ENCODE measurements at regions not wholly inside any gene's neighbourhood (a gene's known extent, or its start where the extent isn't known, plus 50 kb on each side); places are given as distances from the start of the nearest gene placed in this dataset.

- intact Hi-C loops (cut with DNase I, micrococcal nuclease) = no loop called here
- H3K4me1 ChIP-seq (ENCODE audit: insufficient read depth, low read length) = no peaks in the 10 kb centered on the region
- no peak for ATAC-seq (ENCODE audit: poor library complexity)
- DNase-seq = no peak
- TF ChIP-seq CTCF (IDR thresholded peaks at IDR 0.05) = no peak
- H3K36me3 Mint-ChIP-seq (ENCODE audit: low read depth) = no peaks in the 10 kb centered on the region
- no peaks in the 10 kb centered on the region for H3K9me3 ChIP-seq (ENCODE audit: control insufficient read depth in 1 of 2, insufficient read depth in 1 of 2, low read length in 2 of 2)
- CTCF ChIA-PET = no interaction called here
- H3K4me3 Mint-ChIP-seq = no peak overlapping the region
- H3K27me3 Mint-ChIP-seq = no peaks in the 10 kb centered on the region
- no peak overlapping the region for H3K4me3 ChIP-seq (ENCODE audit: low read length)
- H3K27me3 ChIP-seq (ENCODE audit: control insufficient read depth in 1 of 2, insufficient read depth in 2 of 2, low read length in 2 of 2) = no peaks in the 10 kb centered on the region
- H3K27ac Mint-ChIP-seq = no peak overlapping the region
- H3K4me1 Mint-ChIP-seq (ENCODE audit: low read depth) = no peaks in the 10 kb centered on the region
- H3K27ac ChIP-seq (ENCODE audit: low read depth in 1 of 2, low read length in 2 of 2) = no peak overlapping the region
- no peaks in the 10 kb centered on the region for H3K36me3 ChIP-seq (ENCODE audit: insufficient read depth, low read length)
- no peaks in the 10 kb centered on the region for H3K9me3 Mint-ChIP-seq
- POLR2A ChIA-PET = no interaction called here
Observed at GRCh38 chr17:62187681-62188080, 122.6 kb upstream of the MED13 start.

- Histone ChIP-seq H3K27me3 (ENCODE audit: control insufficient read depth in 1 of 2, insufficient read depth in 2 of 2, low read length in 2 of 2) (no peaks in the 10 kb centered on the region), H3K27ac (ENCODE audit: low read depth in 1 of 2, low read length in 2 of 2) (no peak overlapping the region), H3K36me3 (ENCODE audit: insufficient read depth, low read length) (no peaks in the 10 kb centered on the region), H3K9me3 (ENCODE audit: control insufficient read depth in 1 of 2, insufficient read depth in 1 of 2, low read length in 2 of 2) (no peaks in the 10 kb centered on the region), H3K4me3 (ENCODE audit: low read length) (no peak overlapping the region), H3K4me1 (ENCODE audit: insufficient read depth, low read length) (no peaks in the 10 kb centered on the region)
- no peak for DNase-seq
- Mint-ChIP-seq H3K4me3 (no peak overlapping the region), H3K36me3 (ENCODE audit: low read depth) (no peaks in the 10 kb centered on the region), H3K4me1 (ENCODE audit: low read depth) (no peaks in the 10 kb centered on the region), H3K27ac (no peak overlapping the region), H3K27me3 (no peaks in the 10 kb centered on the region), H3K9me3 (no peaks in the 10 kb centered on the region)
- ChIA-PET POLR2A (no interaction called here), CTCF (no interaction called here)
- no peak for ATAC-seq (ENCODE audit: poor library complexity)
- TF ChIP-seq CTCF (IDR thresholded peaks at IDR 0.05) = no peak
- intact Hi-C loops (cut with DNase I, micrococcal nuclease) = no loop called here
Observed at GRCh38 chr17:62186841-62187240, 121.8 kb upstream of the MED13 start.

GRCh38 chr17:62180772-62181171 is 115.7 kb upstream of the MED13 start:
- Mint-ChIP-seq H3K4me3 (no peak overlapping the region), H3K27ac (no peak overlapping the region), H3K9me3 (peaks cover 3% of the 10 kb centered on the region), H3K4me1 (ENCODE audit: low read depth) (no peaks in the 10 kb centered on the region), H3K27me3 (no peaks in the 10 kb centered on the region), H3K36me3 (ENCODE audit: low read depth) (no peaks in the 10 kb centered on the region)
- no peak for TF ChIP-seq CTCF (IDR thresholded peaks at IDR 0.05)
- no peak overlapping the region for H3K4me3 ChIP-seq (ENCODE audit: low read length)
- no peaks in the 10 kb centered on the region for H3K27me3 ChIP-seq (ENCODE audit: control insufficient read depth in 1 of 2, insufficient read depth in 2 of 2, low read length in 2 of 2)
- H3K36me3 ChIP-seq (ENCODE audit: insufficient read depth, low read length) = no peaks in the 10 kb centered on the region
- H3K9me3 ChIP-seq (ENCODE audit: control insufficient read depth in 1 of 2, insufficient read depth in 1 of 2, low read length in 2 of 2) = peaks cover 4 to 7% of the 10 kb centered on the region in 2 experiments
- DNase-seq (no peak), ATAC-seq (ENCODE audit: poor library complexity) (no peak)
- ChIA-PET CTCF (no interaction called here), POLR2A (no interaction called here)
- no peak overlapping the region for H3K27ac ChIP-seq (ENCODE audit: low read depth in 1 of 2, low read length in 2 of 2)
- intact Hi-C loops (cut with DNase I, micrococcal nuclease) = no loop called here
- H3K4me1 ChIP-seq (ENCODE audit: insufficient read depth, low read length) = no peaks in the 10 kb centered on the region
